ENCODE measurements at regions not wholly inside any gene's neighbourhood (a gene's known extent, or its start where the extent isn't known, plus 50 kb on each side); places are given as distances from the start of the nearest gene placed in this dataset.

DNA sequence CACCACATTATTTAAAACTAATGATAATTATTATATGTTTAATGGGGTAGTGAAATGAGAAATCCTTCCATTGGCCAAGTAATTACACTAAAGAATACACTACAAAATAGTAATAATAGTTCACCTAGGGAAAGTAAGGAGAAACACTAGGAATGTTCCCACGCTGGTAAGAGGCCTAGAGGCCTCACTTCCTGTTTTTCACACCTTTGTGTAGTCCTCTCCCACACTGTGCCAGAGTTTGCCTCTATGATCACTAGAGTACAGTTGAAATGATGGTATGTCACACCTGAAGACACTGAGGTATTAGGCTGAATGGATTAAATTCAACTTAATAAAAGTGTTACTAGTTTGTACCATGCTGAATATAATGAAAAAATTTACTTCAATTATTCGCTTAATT, 1348.0 kb upstream of the ATXN8OS start:
- TF ChIP-seq, protein P1, sequence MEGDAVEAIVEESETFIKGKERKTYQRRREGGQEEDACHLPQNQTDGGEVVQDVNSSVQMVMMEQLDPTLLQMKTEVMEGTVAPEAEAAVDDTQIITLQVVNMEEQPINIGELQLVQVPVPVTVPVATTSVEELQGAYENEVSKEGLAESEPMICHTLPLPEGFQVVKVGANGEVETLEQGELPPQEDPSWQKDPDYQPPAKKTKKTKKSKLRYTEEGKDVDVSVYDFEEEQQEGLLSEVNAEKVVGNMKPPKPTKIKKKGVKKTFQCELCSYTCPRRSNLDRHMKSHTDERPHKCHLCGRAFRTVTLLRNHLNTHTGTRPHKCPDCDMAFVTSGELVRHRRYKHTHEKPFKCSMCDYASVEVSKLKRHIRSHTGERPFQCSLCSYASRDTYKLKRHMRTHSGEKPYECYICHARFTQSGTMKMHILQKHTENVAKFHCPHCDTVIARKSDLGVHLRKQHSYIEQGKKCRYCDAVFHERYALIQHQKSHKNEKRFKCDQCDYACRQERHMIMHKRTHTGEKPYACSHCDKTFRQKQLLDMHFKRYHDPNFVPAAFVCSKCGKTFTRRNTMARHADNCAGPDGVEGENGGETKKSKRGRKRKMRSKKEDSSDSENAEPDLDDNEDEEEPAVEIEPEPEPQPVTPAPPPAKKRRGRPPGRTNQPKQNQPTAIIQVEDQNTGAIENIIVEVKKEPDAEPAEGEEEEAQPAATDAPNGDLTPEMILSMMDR (IDR thresholded peaks at IDR 0.05; ENCODE audit: low read depth, low read length): no peak
- DNase-seq (ENCODE audit: extremely low read depth, low read depth): no peak

GRCh38 chr13:68749796-68750195, 1357.8 kb upstream of the ATXN8OS start:
- DNase-seq (ENCODE audit: extremely low read depth, low read depth): no peak
- TF ChIP-seq, protein P1 (IDR thresholded peaks at IDR 0.05; ENCODE audit: low read depth, low read length): no peak

DNA sequence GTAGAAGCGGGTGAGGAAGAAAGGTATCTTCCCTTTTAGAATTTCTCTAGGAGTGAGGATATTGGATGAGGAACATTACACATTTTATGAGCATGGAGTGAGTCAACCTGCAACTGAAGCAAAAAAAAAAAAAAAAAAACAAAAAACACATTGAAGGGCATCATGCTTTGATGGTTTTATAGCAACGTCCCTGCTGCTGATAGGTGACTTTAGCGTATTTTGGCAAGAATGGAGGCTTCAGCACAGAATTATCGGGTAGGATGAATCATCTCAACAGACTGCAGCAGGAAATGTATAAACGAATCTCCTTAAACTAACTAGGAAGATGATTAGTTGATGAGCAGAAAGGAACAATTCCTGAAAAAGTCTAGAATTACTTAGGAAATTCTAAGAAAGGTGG, 1359.6 kb upstream of the ATXN8OS start:
- TF ChIP-seq, protein P1 (IDR thresholded peaks at IDR 0.05; ENCODE audit: low read depth, low read length): no peak
- no peak for DNase-seq (ENCODE audit: extremely low read depth, low read depth)

DNA sequence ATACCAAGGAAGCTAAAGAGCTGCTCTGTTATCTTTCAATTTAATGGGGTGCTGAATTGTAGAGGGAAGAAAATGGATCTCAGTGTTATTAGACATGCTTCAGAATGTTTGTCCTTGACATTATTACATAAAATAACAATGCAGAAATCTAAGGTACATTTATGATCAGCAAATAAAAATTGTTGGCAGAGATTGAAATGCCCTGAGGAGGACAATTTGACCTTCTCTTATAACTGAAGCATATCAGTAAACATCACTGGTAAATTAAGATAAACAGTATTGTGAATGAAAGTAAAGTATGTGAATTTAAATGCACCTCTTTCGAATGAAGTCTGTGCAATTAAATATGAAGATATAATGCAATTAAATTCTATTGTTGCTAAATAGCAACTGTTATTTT, 1362.1 kb upstream of the ATXN8OS start:
- TF ChIP-seq, protein P1 (IDR thresholded peaks at IDR 0.05; ENCODE audit: low read depth, low read length): no peak
- no peak for DNase-seq (ENCODE audit: extremely low read depth, low read depth)

- TF ChIP-seq, protein P1 (IDR thresholded peaks at IDR 0.05; ENCODE audit: low read depth, low read length): no peak
- DNase-seq (ENCODE audit: extremely low read depth, low read depth): no peak
These were observed 1370.7 kb upstream of the ATXN8OS start for GRCh38 chr13:68736961-68737360.

- DNase-seq (ENCODE audit: extremely low read depth, low read depth): no peak
- TF ChIP-seq, protein P1 (IDR thresholded peaks at IDR 0.05; ENCODE audit: low read depth, low read length): no peak
These were observed 1379.8 kb upstream of the ATXN8OS start for GRCh38 chr13:68727798-68728197.

- TF ChIP-seq, protein P1 (IDR thresholded peaks at IDR 0.05; ENCODE audit: low read depth, low read length): no peak
These were observed 1380.5 kb upstream of the ATXN8OS start for GRCh38 chr13:68727165-68727564.

More at GRCh38 chr13:68727165-68727564, 1380.5 kb upstream of the ATXN8OS start:
- DNase-seq (ENCODE audit: extremely low read depth, low read depth): no peak
